Stimulated activated CD4-positive, alpha-beta T cell treated with anti-CD3 and anti-CD28 coated beads, Interleukin-4, amount 100 ng/mL, for 24 hours (primary cell): ENCODE measurements at regions not wholly inside any gene's neighbourhood (a gene's known extent, or its start where the extent isn't known, plus 50 kb on each side); places are given as distances from the start of the nearest gene placed in this dataset.

Experiments used
- DNase-seq: peaks from one replicate; pipeline ENCODE4 v3.0.0-alpha.2; 2020

- no peak for DNase-seq
These were observed 373.8 kb upstream of the SYT4 start for GRCh38 chr18:43651057-43651456.

GRCh38 chr18:43656547-43656946, 379.3 kb upstream of the SYT4 start:
- DNase-seq = no peak

- DNase-seq = no peak
These were observed 384.3 kb upstream of the SYT4 start for GRCh38 chr18:43661570-43661969.

GRCh38 chr18:43662657-43663056, 385.4 kb upstream of the SYT4 start:
- no peak for DNase-seq

- DNase-seq = no peak
These were observed 385.9 kb upstream of the SYT4 start for GRCh38 chr18:43663159-43663558.

- no peak for DNase-seq
These were observed 387.3 kb upstream of the SYT4 start for GRCh38 chr18:43664487-43665008.

GRCh38 chr18:43665105-43665788, 388.0 kb upstream of the SYT4 start:
- DNase-seq = no peak

GRCh38 chr18:43668866-43669265, 391.6 kb upstream of the SYT4 start:
- DNase-seq = no peak

GRCh38 chr18:43671431-43671830, 394.1 kb upstream of the SYT4 start:
- no peak for DNase-seq

- DNase-seq = no peak
These were observed 402.8 kb upstream of the SYT4 start for GRCh38 chr18:43680096-43680495.

- no peak for DNase-seq
These were observed 404.4 kb upstream of the SYT4 start for GRCh38 chr18:43681661-43682060.

GRCh38 chr18:43682196-43682595, 404.9 kb upstream of the SYT4 start:
- DNase-seq = no peak

GRCh38 chr18:43686709-43687108, 409.4 kb upstream of the SYT4 start:
- DNase-seq = no peak

GRCh38 chr18:43692099-43692690, 414.9 kb upstream of the SYT4 start:
- no peak for DNase-seq

- no peak for DNase-seq
These were observed 425.1 kb upstream of the SYT4 start for GRCh38 chr18:43702399-43702798.

GRCh38 chr18:43703050-43703449, 425.8 kb upstream of the SYT4 start:
- no peak for DNase-seq

- DNase-seq = no peak
These were observed 428.6 kb upstream of the SYT4 start for GRCh38 chr18:43705850-43706249.

GRCh38 chr18:43710135-43710534, 432.8 kb upstream of the SYT4 start:
- DNase-seq = no peak

GRCh38 chr18:43714343-43715010, 437.2 kb upstream of the SYT4 start:
- no peak for DNase-seq

GRCh38 chr18:43719267-43719795, 442.0 kb upstream of the SYT4 start:
- no peak for DNase-seq

GRCh38 chr18:43720041-43720440, 442.8 kb upstream of the SYT4 start:
- no peak for DNase-seq

GRCh38 chr18:43735570-43735969, 458.3 kb upstream of the SYT4 start:
- DNase-seq = no peak

GRCh38 chr18:43744960-43745745, 467.9 kb upstream of the SYT4 start:
- DNase-seq = no peak
